Endodermal cell (in vitro differentiated cells): ENCODE measurements at regions not wholly inside any gene's neighbourhood (a gene's known extent, or its start where the extent isn't known, plus 50 kb on each side); places are given as distances from the start of the nearest gene placed in this dataset.

ENCODE experiments used
- DNase-seq: peaks from one replicate; pipeline ENCODE4 v3.0.0-alpha.2; 2017
- H3K27ac ChIP-seq: 2 replicates; pipeline ENCODE4 v1.5.1; 2013; ENCODE audit warnings: mild to moderate bottlenecking, low read depth, low read length, moderate library complexity
- H3K27me3 ChIP-seq: 2 replicates; pipeline ENCODE4 v1.6.1; 2013; ENCODE audit warnings: mild to moderate bottlenecking, low read length, moderate library complexity; ENCODE audit not compliant: insufficient read depth, control insufficient read depth, poor library complexity, severe bottlenecking
- H3K36me3 ChIP-seq: 2 replicates; pipeline ENCODE4 v1.7.0; 2013; ENCODE audit warnings: mild to moderate bottlenecking, low read length, moderate library complexity; ENCODE audit not compliant: control insufficient read depth, insufficient read depth
- H3K4me1 ChIP-seq: one replicate; pipeline ENCODE4 v1.7.0; 2013; ENCODE audit warnings: low read length; ENCODE audit not compliant: control insufficient read depth, insufficient read depth
- H3K4me3 ChIP-seq: 2 replicates; pipeline ENCODE4 v1.5.1; 2013; ENCODE audit warnings: mild to moderate bottlenecking, low read length, moderate library complexity
- H3K9ac ChIP-seq: 2 replicates; pipeline ENCODE4 v1.6.1; 2013; ENCODE audit warnings: mild to moderate bottlenecking, low read length, moderate library complexity; ENCODE audit not compliant: poor library complexity, severe bottlenecking; ENCODE audit errors: extremely low read depth
- H3K9me3 ChIP-seq: 2 replicates; pipeline ENCODE4 v1.6.1; 2013; ENCODE audit warnings: mild to moderate bottlenecking, low read length, moderate library complexity; ENCODE audit not compliant: control insufficient read depth
- H3K27ac Mint-ChIP-seq: 2 replicates; pipeline ENCODE4 v1.8.0; 2020; ENCODE audit warnings: mixed read lengths
- H3K27me3 Mint-ChIP-seq: 2 replicates; pipeline ENCODE4 v1.8.0; 2021; ENCODE audit warnings: mild to moderate bottlenecking, mixed read lengths; ENCODE audit not compliant: insufficient read depth
- H3K36me3 Mint-ChIP-seq: 2 replicates; pipeline ENCODE4 v1.8.0; 2020; ENCODE audit warnings: low read depth, mixed read lengths
- H3K4me1 Mint-ChIP-seq: 2 replicates; pipeline ENCODE4 v1.8.0; 2020; ENCODE audit warnings: mixed read lengths
- H3K4me3 Mint-ChIP-seq: 2 replicates; pipeline ENCODE4 v1.8.0; 2020; ENCODE audit warnings: mild to moderate bottlenecking, moderate library complexity, mixed read lengths
- H3K9me3 Mint-ChIP-seq: 2 replicates; pipeline ENCODE4 v1.8.0; 2020; ENCODE audit warnings: mild to moderate bottlenecking, mixed read lengths
- CTCF ChIP-seq: fragments of 200-600 bp; sonication (generic); conservative IDR thresholded peaks from 2 replicates; pipeline ENCODE4 v1.5.0; 2021; ENCODE audit warnings: antibody characterized with exemption, mild to moderate bottlenecking
- whole genome bisulfite sequencing, 2 experiments: methylation state at CpG; one replicate each; pipeline versions ENCODE4 v1.1.5 to v1.1.7; 2013; ENCODE audit warnings: missing lambda C conversion rate in 2 of 2, mixed read lengths in 1 of 2; ENCODE audit not compliant: insufficient coverage in 1 of 2, insufficient read length in 1 of 2; 5-methylcytosine and 5-hydroxymethylcytosine counted together

DNA sequence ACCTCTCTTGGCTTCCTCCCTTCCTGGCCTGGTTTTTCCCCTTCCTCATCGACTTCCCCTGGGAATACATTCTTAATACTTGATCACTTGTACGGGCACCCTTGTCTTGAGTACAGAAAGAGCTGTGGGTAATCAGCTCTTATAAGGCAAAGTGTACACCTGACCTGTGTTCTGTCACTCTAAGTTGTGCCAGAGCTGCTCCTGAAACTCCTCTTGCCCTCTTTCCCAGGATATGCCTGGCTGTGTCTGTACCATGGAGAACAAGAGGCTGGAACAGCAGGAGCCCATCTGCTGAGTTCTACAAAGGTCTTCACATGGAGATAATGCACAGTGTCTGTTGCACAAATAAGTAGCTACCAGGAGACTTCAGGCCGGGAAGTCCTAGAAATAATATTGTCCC, 110.1 kb downstream of the FOXA2 start:
- no peak for DNase-seq
- H3K27me3 Mint-ChIP-seq: peaks cover 7% of the 10 kb centered on the region

DNA sequence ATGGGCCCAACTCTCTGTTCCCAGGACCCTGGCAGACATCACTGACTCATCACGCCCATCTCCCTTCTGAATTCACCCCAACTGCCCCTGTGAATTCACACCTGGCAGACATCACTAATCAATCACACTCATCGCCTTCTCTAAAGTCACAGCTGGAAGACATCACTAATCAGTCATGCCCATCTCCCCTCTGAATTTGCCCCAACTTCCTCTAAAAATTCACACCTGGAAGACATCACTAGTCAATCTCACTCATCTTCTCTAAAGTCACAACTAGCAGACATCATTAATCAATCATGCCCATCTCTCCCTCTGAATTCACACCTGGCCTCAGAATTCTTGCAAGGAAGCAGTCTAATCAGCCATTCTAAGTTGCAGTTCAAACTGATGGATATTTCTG, 111.1 kb downstream of the FOXA2 start:
- no peak for DNase-seq
- Histone ChIP-seq H3K9ac (no peak overlapping the region), H3K4me1 (no peaks in the 10 kb centered on the region), H3K9me3 (peaks cover under 1% of the 10 kb centered on the region), H3K36me3 (no peaks in the 10 kb centered on the region), H3K27me3 (no peaks in the 10 kb centered on the region), H3K4me3 (no peak overlapping the region), H3K27ac (no peak overlapping the region)
- Mint-ChIP-seq H3K9me3 (peaks cover 4% of the 10 kb centered on the region), H3K36me3 (no peaks in the 10 kb centered on the region), H3K4me1 (peaks cover 5% of the 10 kb centered on the region), H3K27ac (no peak overlapping the region), H3K4me3 (no peak overlapping the region), H3K27me3 (peaks cover 7% of the 10 kb centered on the region)
- no peak for TF ChIP-seq CTCF
- WGBS, 2 experiments: 99 to 100% methylated on average over 2 of the region's 2 CpGs

More for the DNA sequence above, 110.1 kb downstream of the FOXA2 start:
- Histone ChIP-seq H3K4me3 (no peak overlapping the region), H3K9ac (no peak overlapping the region), H3K27me3 (no peaks in the 10 kb centered on the region), H3K9me3 (peaks cover 9% of the 10 kb centered on the region), H3K36me3 (no peaks in the 10 kb centered on the region), H3K27ac (no peak overlapping the region), H3K4me1 (no peaks in the 10 kb centered on the region)
- peaks cover 5% of the 10 kb centered on the region for H3K4me1 Mint-ChIP-seq
- H3K4me3 Mint-ChIP-seq: no peak overlapping the region
- 63 to 85% methylated on average over 2 to 3 of the region's 3 CpGs for WGBS, 2 experiments
- peaks cover 14% of the 10 kb centered on the region for H3K9me3 Mint-ChIP-seq
- no peak overlapping the region for H3K27ac Mint-ChIP-seq
- no peaks in the 10 kb centered on the region for H3K36me3 Mint-ChIP-seq
- TF ChIP-seq CTCF: no peak

- peaks cover 7% of the 10 kb centered on the region for H3K27me3 Mint-ChIP-seq
- H3K27ac Mint-ChIP-seq: no peak overlapping the region
- peaks cover 5% of the 10 kb centered on the region for H3K4me1 Mint-ChIP-seq
- Histone ChIP-seq H3K4me1 (no peaks in the 10 kb centered on the region), H3K4me3 (no peak overlapping the region), H3K9me3 (no peaks in the 10 kb centered on the region), H3K36me3 (no peaks in the 10 kb centered on the region), H3K27me3 (no peaks in the 10 kb centered on the region), H3K27ac (no peak overlapping the region), H3K9ac (no peak overlapping the region)
- peak; percentile 63 for DNase-seq
- H3K9me3 Mint-ChIP-seq: no peaks in the 10 kb centered on the region
- no peak overlapping the region for H3K4me3 Mint-ChIP-seq
- TF ChIP-seq CTCF: peak; percentile 59
- WGBS, 2 experiments: 93% methylated on average over 12 to 20 of the region's 20 CpGs
- no peaks in the 10 kb centered on the region for H3K36me3 Mint-ChIP-seq
Measured at GRCh38 chr20:22472447-22473100, 111.8 kb downstream of the FOXA2 start.
